Chondrocyte (in vitro differentiated cells): ENCODE measurements at regions not wholly inside any gene's neighbourhood (a gene's known extent, or its start where the extent isn't known, plus 50 kb on each side); places are given as distances from the start of the nearest gene placed in this dataset.

Experiments
- DNase-seq: peaks from one replicate; pipeline ENCODE4 v3.0.0; 2021; ENCODE audit warnings: mixed read lengths, low spot score
- H3K27ac Mint-ChIP-seq: one replicate; pipeline ENCODE4 v1.8.0; 2021; ENCODE audit warnings: mild to moderate bottlenecking, moderate library complexity, mixed read lengths; ENCODE audit not compliant: unreplicated experiment
- H3K27me3 Mint-ChIP-seq: 2 replicates; pipeline ENCODE4 v1.8.0; 2021; ENCODE audit warnings: low read depth, mixed read lengths
- H3K36me3 Mint-ChIP-seq: 2 replicates; pipeline ENCODE4 v1.8.0; 2021; ENCODE audit warnings: low read depth, mixed read lengths
- H3K4me1 Mint-ChIP-seq: 2 replicates; pipeline ENCODE4 v1.8.0; 2021; ENCODE audit warnings: low read depth, mild to moderate bottlenecking, mixed read lengths
- H3K4me3 Mint-ChIP-seq: one replicate; pipeline ENCODE4 v1.8.0; 2021; ENCODE audit warnings: mild to moderate bottlenecking, moderate library complexity, mixed read lengths; ENCODE audit not compliant: unreplicated experiment
- H3K9me3 Mint-ChIP-seq: 2 replicates; pipeline ENCODE4 v1.8.0; 2021; ENCODE audit warnings: low read depth, mixed read lengths
- TF ChIP-seq, protein P1 (sequence below): fragments of 200-600 bp; sonication (generic); IDR thresholded peaks from 2 replicates; pipeline ENCODE4 v1.5.0; 2021; ENCODE audit warnings: antibody characterized with exemption, mild to moderate bottlenecking, moderate library complexity

GRCh38 chr6:85797993-85798392 is 155.3 kb upstream of the SYNCRIP start:
- TF ChIP-seq, protein P1, sequence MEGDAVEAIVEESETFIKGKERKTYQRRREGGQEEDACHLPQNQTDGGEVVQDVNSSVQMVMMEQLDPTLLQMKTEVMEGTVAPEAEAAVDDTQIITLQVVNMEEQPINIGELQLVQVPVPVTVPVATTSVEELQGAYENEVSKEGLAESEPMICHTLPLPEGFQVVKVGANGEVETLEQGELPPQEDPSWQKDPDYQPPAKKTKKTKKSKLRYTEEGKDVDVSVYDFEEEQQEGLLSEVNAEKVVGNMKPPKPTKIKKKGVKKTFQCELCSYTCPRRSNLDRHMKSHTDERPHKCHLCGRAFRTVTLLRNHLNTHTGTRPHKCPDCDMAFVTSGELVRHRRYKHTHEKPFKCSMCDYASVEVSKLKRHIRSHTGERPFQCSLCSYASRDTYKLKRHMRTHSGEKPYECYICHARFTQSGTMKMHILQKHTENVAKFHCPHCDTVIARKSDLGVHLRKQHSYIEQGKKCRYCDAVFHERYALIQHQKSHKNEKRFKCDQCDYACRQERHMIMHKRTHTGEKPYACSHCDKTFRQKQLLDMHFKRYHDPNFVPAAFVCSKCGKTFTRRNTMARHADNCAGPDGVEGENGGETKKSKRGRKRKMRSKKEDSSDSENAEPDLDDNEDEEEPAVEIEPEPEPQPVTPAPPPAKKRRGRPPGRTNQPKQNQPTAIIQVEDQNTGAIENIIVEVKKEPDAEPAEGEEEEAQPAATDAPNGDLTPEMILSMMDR, result no peak
- Mint-ChIP-seq H3K9me3 (peaks cover 3% of the 10 kb centered on the region), H3K27ac (no peak overlapping the region), H3K27me3 (peaks cover 8% of the 10 kb centered on the region), H3K36me3 (no peaks in the 10 kb centered on the region), H3K4me1 (no peaks in the 10 kb centered on the region), H3K4me3 (no peak overlapping the region)
- no peak for DNase-seq

- H3K9me3 Mint-ChIP-seq, result peaks cover 6% of the 10 kb centered on the region
- TF ChIP-seq, protein P1, result no peak
- no peak for DNase-seq
Measured at GRCh38 chr6:85795945-85796344, 153.3 kb upstream of the SYNCRIP start.

GRCh38 chr6:85792254-85792653 is 149.6 kb upstream of the SYNCRIP start:
- no peaks in the 10 kb centered on the region for H3K4me1 Mint-ChIP-seq
- no peak for DNase-seq
- H3K27ac Mint-ChIP-seq, result no peak overlapping the region
- H3K27me3 Mint-ChIP-seq, result peaks cover 8% of the 10 kb centered on the region
- TF ChIP-seq, protein P1, result no peak
- H3K4me3 Mint-ChIP-seq, result no peak overlapping the region
- no peaks in the 10 kb centered on the region for H3K36me3 Mint-ChIP-seq
- H3K9me3 Mint-ChIP-seq, result peaks cover 12% of the 10 kb centered on the region

More at GRCh38 chr6:85795945-85796344, 153.3 kb upstream of the SYNCRIP start:
- peaks cover 8% of the 10 kb centered on the region for H3K27me3 Mint-ChIP-seq
- H3K4me3 Mint-ChIP-seq, result no peak overlapping the region
- no peaks in the 10 kb centered on the region for H3K4me1 Mint-ChIP-seq
- H3K36me3 Mint-ChIP-seq, result no peaks in the 10 kb centered on the region
- no peak overlapping the region for H3K27ac Mint-ChIP-seq

DNA sequence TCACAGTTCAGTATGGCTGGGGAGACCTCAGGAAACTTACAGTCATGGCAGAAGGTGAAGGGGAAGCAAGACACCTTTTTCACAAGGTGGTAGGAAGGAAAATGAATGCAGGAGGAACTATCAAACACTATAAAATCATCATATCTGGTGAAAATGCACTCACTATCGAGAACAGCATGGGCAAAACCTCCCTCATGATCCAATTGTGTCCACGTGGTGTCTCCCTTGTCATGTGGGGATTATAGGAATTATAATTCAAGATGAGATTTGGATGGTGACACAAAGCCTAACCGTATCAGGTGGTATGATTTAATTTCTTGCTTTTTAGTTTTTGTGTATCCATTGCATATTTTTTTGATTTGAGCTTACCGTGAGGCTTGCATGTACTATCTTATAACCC is 133.2 kb upstream of the SYNCRIP start:
- no peak for DNase-seq
- TF ChIP-seq, protein P1, result no peak
- no peaks in the 10 kb centered on the region for H3K36me3 Mint-ChIP-seq
- peaks cover 9% of the 10 kb centered on the region for H3K9me3 Mint-ChIP-seq
- no peak overlapping the region for H3K4me3 Mint-ChIP-seq
- no peaks in the 10 kb centered on the region for H3K4me1 Mint-ChIP-seq
- H3K27me3 Mint-ChIP-seq, result peaks cover 8% of the 10 kb centered on the region
- H3K27ac Mint-ChIP-seq, result no peak overlapping the region

DNA sequence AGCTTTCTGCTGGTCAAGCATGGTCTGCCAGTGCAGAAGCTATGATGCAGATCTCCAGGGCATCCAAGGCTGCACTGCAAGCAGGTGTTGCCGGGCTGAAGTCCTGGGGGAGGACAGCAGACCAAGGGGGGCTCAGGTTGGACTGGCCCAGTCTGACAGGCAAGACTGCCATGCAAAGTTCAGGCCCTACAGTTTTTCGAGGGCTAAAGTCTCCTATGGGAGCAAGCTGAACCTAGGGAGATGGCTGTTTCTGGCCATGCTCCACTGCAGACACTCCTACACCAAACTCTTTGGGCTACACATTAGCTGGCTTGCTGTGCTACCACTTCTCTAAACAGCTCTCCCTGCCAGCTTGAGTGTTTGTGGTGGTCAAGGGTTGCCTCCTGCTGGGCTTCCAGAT is 130.0 kb upstream of the SYNCRIP start:
- Mint-ChIP-seq H3K9me3 (peaks cover 6% of the 10 kb centered on the region), H3K36me3 (no peaks in the 10 kb centered on the region), H3K27me3 (peaks cover 13% of the 10 kb centered on the region), H3K4me3 (no peak overlapping the region), H3K27ac (no peak overlapping the region), H3K4me1 (no peaks in the 10 kb centered on the region)
- TF ChIP-seq, protein P1, result no peak
- DNase-seq, result no peak
